HG03039 (cell line): ENCODE measurements at regions not wholly inside any gene's neighbourhood (a gene's known extent, or its start where the extent isn't known, plus 50 kb on each side); places are given as distances from the start of the nearest gene placed in this dataset.
"Not testable (repeated sequence)": the region's sequence is repeated elsewhere in the genome, so short reads cannot be mapped to it uniquely, and the experiment has no call there.

Source experiments
- ATAC-seq: cut with Tn5 transposase; IDR thresholded peaks from one replicate; pipeline ENCODE4 v1.9.1; 2021; ENCODE audit warnings: mild to moderate bottlenecking, moderate library complexity; ENCODE audit not compliant: unreplicated experiment

DNA sequence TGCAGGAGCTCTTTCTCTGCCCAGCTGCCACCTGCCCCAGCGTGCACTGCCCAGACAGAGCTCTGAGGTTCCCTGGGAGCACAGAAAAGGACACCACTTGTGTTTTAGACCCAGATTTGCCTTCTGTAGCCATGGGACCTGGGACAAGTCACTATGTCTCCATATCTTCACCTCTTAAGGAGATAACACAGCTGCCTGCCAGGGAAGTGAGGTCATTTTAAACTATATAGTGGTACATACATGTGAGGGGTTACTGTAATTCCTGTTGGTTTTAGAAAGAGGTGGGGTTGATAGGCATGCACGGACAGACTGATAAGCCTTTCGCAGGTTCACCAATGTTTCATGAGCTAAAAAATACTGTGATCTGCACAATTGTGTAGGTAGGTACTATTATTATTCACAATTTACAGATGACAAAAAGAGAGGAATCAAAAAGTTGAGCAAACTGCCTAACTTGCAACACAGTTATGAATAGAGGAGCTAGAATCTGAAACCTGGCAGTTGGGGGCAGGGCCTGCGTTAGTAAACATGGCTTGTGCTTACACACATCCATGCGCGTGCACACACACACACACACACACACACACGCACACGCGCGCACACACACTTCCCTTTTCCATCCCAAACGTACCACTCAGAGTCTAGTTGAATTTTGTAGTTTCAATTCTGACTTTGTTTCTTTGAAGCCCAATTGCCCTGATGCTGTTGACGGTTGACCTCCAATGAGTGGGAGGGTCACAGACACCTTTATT lies 193.6 kb downstream of the FAM43A start:
- no peak for ATAC-seq

DNA sequence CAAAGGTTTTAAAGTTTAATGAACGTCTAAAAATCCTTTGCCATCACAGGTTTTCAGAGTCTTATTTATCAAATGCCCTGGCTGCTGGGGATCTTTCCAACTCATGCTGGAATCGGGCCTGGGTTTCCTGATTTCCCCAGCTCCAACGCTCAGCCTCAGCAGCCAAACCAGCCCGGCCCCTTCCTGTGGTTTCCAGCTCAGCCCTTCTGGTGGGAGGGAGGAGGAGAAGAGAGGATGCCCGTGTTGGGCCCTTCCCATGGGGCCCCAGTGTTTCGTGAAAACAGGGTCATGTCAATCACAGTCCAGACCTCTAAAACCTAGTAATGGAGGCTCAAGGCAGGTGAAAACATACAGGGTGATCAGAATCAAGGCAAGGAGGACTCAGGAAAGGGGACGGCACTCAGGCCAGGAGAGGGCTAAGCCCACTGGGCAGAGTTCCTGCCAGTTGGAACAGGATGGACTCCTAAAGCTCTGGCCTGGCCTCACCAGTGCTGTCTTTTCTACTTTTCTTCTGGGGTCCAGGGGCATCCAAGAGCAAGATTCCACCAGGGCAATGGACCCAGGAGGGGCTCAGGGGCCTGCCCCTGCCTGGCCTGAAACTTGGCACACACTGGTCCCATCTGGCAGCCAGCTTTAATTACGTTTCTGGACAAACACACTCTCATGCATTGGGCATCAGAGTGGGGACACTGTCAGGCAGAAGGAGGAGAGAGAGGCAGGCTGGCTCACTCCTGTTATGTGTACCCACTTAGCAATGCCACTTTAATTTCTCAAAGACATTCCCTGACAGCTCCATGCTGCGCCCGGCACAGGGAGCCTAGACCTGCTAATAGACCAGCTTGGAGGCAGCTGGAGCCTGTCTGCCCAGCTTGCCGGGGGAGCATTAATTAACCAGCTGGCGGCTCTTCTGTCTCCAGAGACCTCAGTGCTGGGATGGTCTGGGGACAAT lies 194.6 kb downstream of the FAM43A start:
- ATAC-seq, result no peak

GRCh38 chr3:194880940-194881925 lies 195.6 kb downstream of the FAM43A start:
- no peak for ATAC-seq

- no peak for ATAC-seq
Measured at GRCh38 chr3:194884649-194885315, 199.1 kb downstream of the FAM43A start.

- no peak for ATAC-seq
Measured at GRCh38 chr3:194885766-194886165, 200.1 kb downstream of the FAM43A start.

DNA sequence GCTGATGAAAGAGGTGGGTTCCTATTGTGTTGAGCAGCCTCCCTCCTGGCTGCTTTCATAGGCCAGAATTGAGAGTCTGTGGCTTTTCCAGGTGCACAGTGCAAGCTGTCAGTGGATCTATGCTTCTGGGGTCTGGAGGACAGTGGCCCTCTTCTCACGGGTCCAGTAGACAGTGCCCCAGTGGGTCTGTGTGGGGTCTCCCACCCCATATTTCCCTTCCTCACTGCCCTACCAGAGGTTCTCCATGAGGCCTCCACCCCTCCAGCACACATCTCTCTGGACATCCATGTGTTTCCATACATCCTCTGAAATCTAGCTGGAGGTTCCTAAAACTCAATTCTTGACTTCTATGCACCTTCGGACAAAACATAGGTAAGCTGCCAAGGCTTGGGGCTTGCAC lies 201.2 kb downstream of the FAM43A start:
- ATAC-seq, result no peak

GRCh38 chr3:194888062-194888461 lies 202.4 kb downstream of the FAM43A start:
- ATAC-seq, result not testable (repeated sequence)

GRCh38 chr3:194888916-194889315 lies 203.2 kb downstream of the FAM43A start:
- no peak for ATAC-seq

GRCh38 chr3:194890091-194890490 lies 204.4 kb downstream of the FAM43A start:
- ATAC-seq, result no peak

DNA sequence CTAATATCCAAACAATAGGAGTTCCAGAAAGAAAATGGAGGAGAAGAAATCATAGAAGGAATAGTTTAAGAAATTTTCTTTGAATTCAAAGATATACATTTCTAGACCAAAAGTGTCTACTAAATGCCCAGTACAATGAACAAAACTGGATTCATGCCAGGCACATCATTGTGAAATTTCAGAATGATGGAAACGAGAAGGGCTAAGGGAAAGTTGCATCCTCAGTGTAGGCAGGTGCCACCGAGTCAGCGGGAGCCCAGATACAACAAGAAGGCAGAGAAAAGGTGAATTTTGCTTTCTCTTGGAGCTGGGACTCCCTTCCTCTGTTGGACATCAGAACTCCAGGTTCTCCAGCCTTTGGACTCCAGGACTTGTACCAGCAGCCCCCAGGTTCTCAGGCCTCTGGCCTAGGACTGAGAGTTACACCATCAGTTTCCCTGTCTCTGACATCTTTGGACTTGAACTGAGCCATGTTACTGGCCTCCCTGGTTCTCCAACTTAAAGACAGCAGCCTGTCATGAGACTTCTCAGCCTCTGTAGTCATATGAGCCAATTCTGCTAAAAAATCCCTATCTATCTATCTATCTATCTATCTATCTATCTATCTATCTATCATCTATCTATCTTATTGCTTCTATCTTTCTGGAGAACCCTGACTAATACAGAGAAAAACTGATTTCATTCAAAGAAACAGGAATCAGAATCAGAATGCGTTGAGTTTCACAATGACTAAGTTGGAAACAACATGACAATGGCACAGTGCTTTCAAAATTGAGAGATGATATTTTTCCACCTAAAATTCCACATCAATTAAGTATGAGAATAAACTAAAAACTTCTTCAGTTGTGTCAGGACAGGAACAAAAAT lies 207.7 kb downstream of the FAM43A start:
- no peak for ATAC-seq

DNA sequence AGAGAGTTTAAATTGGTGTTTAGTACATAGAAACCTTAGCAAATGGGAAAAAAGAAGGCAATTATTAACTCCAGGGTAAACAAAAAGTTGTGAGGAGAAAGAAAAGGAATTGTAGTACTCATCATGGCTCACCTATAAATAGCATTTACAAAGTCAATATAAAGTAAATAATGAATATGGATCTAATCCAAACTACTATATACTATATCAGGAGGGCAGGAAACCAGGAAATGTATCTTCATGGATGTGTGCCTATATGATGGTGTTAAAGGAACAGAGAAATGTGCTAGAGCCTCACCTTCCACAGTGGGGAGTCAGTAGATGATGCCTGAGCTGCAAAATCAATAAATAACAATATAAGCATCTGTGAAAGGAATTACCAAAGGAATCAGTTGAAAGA lies 208.9 kb downstream of the FAM43A start:
- no peak for ATAC-seq

DNA sequence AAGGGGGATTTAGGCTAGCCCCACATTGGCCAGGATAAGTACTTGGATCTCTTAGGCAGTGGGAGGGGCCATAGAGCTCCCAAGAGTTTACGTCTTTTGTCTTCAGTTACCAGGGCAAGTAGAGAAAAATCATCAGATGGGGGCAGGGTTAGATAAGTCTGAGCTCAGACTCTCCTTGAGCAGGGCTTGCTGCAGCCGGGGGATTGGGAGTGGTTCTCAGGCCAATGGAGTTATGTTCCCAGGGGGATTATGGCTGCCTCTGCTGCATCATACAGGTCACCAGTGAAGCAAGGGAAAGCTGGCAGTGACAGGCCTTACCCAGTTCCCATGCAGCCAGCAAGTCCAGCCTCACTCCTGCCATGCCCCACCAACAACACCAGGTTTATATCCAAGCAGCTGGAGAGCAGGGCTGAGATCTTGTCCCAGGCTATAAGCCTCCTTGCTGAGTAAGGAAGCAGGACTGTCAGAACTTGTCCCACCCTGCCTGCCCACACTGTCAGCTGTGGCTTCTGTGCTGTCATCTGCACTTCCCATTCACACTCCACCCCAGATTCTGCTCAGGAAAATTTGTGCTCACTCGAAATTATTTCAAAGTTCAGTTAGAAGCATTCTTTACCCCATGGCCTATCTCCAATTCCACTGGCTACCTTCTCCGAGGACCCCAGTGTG lies 215.3 kb downstream of the FAM43A start:
- ATAC-seq, result no peak

- ATAC-seq, result not testable (repeated sequence)
Measured at GRCh38 chr3:194903447-194903846, 217.8 kb downstream of the FAM43A start.

DNA sequence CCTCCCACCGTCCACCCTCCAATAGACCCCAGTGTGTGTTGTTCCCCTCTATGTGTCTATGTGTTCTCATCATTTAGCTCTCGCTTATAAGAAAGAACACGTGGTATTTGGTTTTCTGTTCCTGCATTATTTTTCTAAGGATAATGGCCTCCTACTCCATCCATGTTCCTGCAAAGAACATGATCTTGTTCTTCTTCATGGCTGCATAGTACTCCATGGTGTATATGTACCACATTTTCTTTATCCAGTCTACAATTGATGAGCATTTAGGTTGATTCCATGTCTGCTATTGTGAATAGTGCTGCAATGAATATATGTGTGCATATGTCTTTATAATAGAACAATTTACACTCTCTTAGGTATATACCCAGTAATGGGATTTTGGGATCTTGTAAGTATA lies 219.3 kb downstream of the FAM43A start:
- not testable (repeated sequence) for ATAC-seq

- ATAC-seq, result no peak
Measured at GRCh38 chr3:194905696-194906095, 220.0 kb downstream of the FAM43A start.

- ATAC-seq, result no peak
Measured at GRCh38 chr3:194906229-194906629, 220.5 kb downstream of the FAM43A start.

GRCh38 chr3:194906970-194907629 lies 221.4 kb downstream of the FAM43A start:
- ATAC-seq, result no peak

- no peak for ATAC-seq
Measured at GRCh38 chr3:194907811-194908210, 222.1 kb downstream of the FAM43A start.
